Stimulated activated CD4-positive, alpha-beta T cell treated with anti-CD3 and anti-CD28 coated beads, Interleukin-15, amount 100 ng/mL, for 48 hours (primary cell): ENCODE measurements at regions not wholly inside any gene's neighbourhood (a gene's known extent, or its start where the extent isn't known, plus 50 kb on each side); places are given as distances from the start of the nearest gene placed in this dataset.

Experiments used
- DNase-seq, 2 donors: peaks; one replicate each; pipeline ENCODE4 v3.0.0-alpha.2; 2020; ENCODE audit warnings: low read depth in 2 of 2

- DNase-seq = no peak
Measured at GRCh38 chr10:130429809-130430208, 293.6 kb downstream of the GLRX3 start.

GRCh38 chr10:130430291-130430690 is 294.1 kb downstream of the GLRX3 start:
- DNase-seq = no peak

GRCh38 chr10:130430852-130431704 is 294.9 kb downstream of the GLRX3 start:
- DNase-seq = no peak

GRCh38 chr10:130432271-130432670 is 296.1 kb downstream of the GLRX3 start:
- no peak for DNase-seq

- no peak for DNase-seq
Measured at GRCh38 chr10:130432850-130433249, 296.7 kb downstream of the GLRX3 start.

GRCh38 chr10:130434446-130435385 is 298.5 kb downstream of the GLRX3 start:
- DNase-seq = no peak

- DNase-seq = no peak
Measured at GRCh38 chr10:130435961-130436360, 299.8 kb downstream of the GLRX3 start.

GRCh38 chr10:130438861-130439260 is 302.7 kb downstream of the GLRX3 start:
- no peak for DNase-seq

GRCh38 chr10:130439766-130440165 is 303.6 kb downstream of the GLRX3 start:
- DNase-seq = no peak

- DNase-seq = no peak
Measured at GRCh38 chr10:130440494-130440893, 304.3 kb downstream of the GLRX3 start.

GRCh38 chr10:130440971-130441370 is 304.8 kb downstream of the GLRX3 start:
- no peak for DNase-seq

GRCh38 chr10:130443066-130443465 is 306.9 kb downstream of the GLRX3 start:
- DNase-seq = no peak

- no peak for DNase-seq
Measured at GRCh38 chr10:130453036-130453720, 317.0 kb downstream of the GLRX3 start.

GRCh38 chr10:130453721-130454542 is 317.7 kb downstream of the GLRX3 start:
- no peak for DNase-seq

- DNase-seq = no peak
Measured at GRCh38 chr10:130454543-130455000, 318.4 kb downstream of the GLRX3 start.

GRCh38 chr10:130455111-130455695 is 319.0 kb downstream of the GLRX3 start:
- DNase-seq = no peak

- no peak for DNase-seq
Measured at GRCh38 chr10:130455791-130456190, 319.6 kb downstream of the GLRX3 start.

- DNase-seq = no peak
Measured at GRCh38 chr10:130456616-130457015, 320.4 kb downstream of the GLRX3 start.

- DNase-seq = no peak
Measured at GRCh38 chr10:130458509-130458908, 322.3 kb downstream of the GLRX3 start.

- no peak for DNase-seq
Measured at GRCh38 chr10:130459011-130459410, 322.8 kb downstream of the GLRX3 start.
